Transverse colon (tissue), 4 donors: ENCODE measurements at regions not wholly inside any gene's neighbourhood (a gene's known extent, or its start where the extent isn't known, plus 50 kb on each side); places are given as distances from the start of the nearest gene placed in this dataset.
A peak's percentile ranks its signal among the peaks of the same experiment; 100 is the strongest.

Experiments
- DNase-seq: peaks from one replicate; pipeline ENCODE4 v3.0.0-alpha.2; 2019
- H3K27ac ChIP-seq, 4 donors: fragments of 200-600 bp; sonication (generic); 2 replicates each; pipeline ENCODE4 v1.5.1; 2016 to 2018; ENCODE audit warnings: inconsistent platforms in 4 of 4
- H3K27me3 ChIP-seq: fragments of 200-600 bp; sonication (generic); 2 replicates; pipeline ENCODE4 v1.5.1; 2017; ENCODE audit warnings: inconsistent platforms
- H3K36me3 ChIP-seq, 4 donors: fragments of 200-600 bp; sonication (generic); 2 replicates each; pipeline ENCODE4 v1.5.1; 2017 to 2019; ENCODE audit warnings: inconsistent platforms in 4 of 4
- H3K4me1 ChIP-seq, 4 donors: fragments of 200-600 bp; sonication (generic); 2 replicates each; pipeline ENCODE4 v1.5.1; 2017 to 2020; ENCODE audit warnings: inconsistent platforms in 4 of 4
- H3K4me3 ChIP-seq, 4 donors: fragments of 200-600 bp; sonication (generic); 1 replicate in 1 of 4; 2 replicates in 3 of 4; pipeline versions ENCODE4 v1.5.1 to v1.6.1; 2017 to 2019; ENCODE audit warnings: inconsistent platforms in 4 of 4
- H3K9me3 ChIP-seq, 2 donors: fragments of 200-600 bp; sonication (generic); 2 replicates each; pipeline ENCODE4 v1.5.1; 2017 to 2019; ENCODE audit warnings: inconsistent platforms in 2 of 2
- EP300 ChIP-seq: sonication (generic); formaldehyde crosslinking; IDR thresholded peaks from one replicate; pipeline ENCODE4 v1.6.1; 2017; ENCODE audit warnings: antibody characterized with exemption, low read depth
- POLR2A ChIP-seq: fragments of 450-650 bp; IDR thresholded peaks from one replicate; pipeline ENCODE4 v1.6.1; 2016; ENCODE audit warnings: antibody characterized with exemption, mild to moderate bottlenecking, moderate library complexity
- POLR2AphosphoS5 ChIP-seq, 3 donors: sonication (generic); formaldehyde crosslinking; IDR thresholded peaks; one replicate each; pipeline ENCODE4 v1.6.1; 2016; ENCODE audit warnings: antibody characterized with exemption in 3 of 3
- WGBS, 2 donors: methylation state at CpG; one replicate each; pipeline ENCODE4 v1.1.5; 2018; ENCODE audit warnings: low coverage in 1 of 2; 5-methylcytosine and 5-hydroxymethylcytosine counted together
- in situ Hi-C, 4 donors: fragments of 200-750 bp; cut with MboI; loops; one replicate each; pipeline versions ENCODE4 v1.15.0 to v1.15.1; 2017; ENCODE audit warnings: low sequenced_read_pairs in 3 of 4, low pct_ligation_motif_present in 1 of 4, low pct_unique_long_range_greater_than_20kb in 1 of 4
- intact Hi-C: fragments of 100-400 bp; cut with DNase I; formaldehyde crosslinking; loops from one replicate; pipeline ENCODE4 v1.15.1; 2023; ENCODE audit warnings: low total_unique reads
- TF ChIP-seq, protein P1 (sequence below), 5 experiments: fragments of 200-600 bp in 3 of 5; fragments of 450-650 bp in 2 of 5; sonication (generic) in 3 of 5; IDR thresholded peaks; 1 replicate in 2 of 5; 2 replicates in 3 of 5; pipeline ENCODE4 v1.5.1; 2016 to 2017; ENCODE audit warnings: antibody characterized with exemption in 5 of 5, inconsistent platforms in 3 of 5, mild to moderate bottlenecking in 2 of 5, moderate library complexity in 1 of 5

DNA sequence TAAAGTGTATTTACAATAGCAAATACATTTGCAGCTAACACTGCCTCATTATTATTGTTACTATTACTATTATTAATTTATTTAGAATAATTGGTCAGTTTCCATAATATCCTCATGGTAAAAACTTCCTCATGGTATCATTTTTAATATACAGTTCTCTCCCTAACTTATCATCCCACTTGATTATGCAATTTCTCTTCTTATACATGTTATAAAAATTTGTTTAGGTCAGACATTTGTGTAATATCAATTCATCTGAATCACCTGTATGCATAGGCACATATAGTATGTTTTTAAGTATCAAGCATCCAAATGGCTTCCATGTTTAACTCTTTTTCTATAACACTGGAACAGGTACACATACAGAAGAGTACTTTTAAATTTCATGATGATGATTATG is 210.8 kb upstream of the STARD13 start:
- DNase-seq, result no peak
- Histone ChIP-seq H3K36me3 (no peaks in the 10 kb centered on the region), H3K4me3 (no peak overlapping the region), H3K27ac (no peak overlapping the region), H3K27me3 (no peaks in the 10 kb centered on the region), H3K4me1 (peaks cover 0 to 2% (median 0%) of the 10 kb centered on the region in 4 donors), H3K9me3 (no peaks in the 10 kb centered on the region)
- TF ChIP-seq, protein P1, sequence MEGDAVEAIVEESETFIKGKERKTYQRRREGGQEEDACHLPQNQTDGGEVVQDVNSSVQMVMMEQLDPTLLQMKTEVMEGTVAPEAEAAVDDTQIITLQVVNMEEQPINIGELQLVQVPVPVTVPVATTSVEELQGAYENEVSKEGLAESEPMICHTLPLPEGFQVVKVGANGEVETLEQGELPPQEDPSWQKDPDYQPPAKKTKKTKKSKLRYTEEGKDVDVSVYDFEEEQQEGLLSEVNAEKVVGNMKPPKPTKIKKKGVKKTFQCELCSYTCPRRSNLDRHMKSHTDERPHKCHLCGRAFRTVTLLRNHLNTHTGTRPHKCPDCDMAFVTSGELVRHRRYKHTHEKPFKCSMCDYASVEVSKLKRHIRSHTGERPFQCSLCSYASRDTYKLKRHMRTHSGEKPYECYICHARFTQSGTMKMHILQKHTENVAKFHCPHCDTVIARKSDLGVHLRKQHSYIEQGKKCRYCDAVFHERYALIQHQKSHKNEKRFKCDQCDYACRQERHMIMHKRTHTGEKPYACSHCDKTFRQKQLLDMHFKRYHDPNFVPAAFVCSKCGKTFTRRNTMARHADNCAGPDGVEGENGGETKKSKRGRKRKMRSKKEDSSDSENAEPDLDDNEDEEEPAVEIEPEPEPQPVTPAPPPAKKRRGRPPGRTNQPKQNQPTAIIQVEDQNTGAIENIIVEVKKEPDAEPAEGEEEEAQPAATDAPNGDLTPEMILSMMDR (IDR thresholded peaks at IDR 0.05), result no peak
- TF ChIP-seq POLR2A, result no peak
- TF ChIP-seq POLR2AphosphoS5 (IDR thresholded peaks at IDR 0.05), result no peak
- TF ChIP-seq EP300, result no peak
- intact Hi-C loops (no loop called here), in situ Hi-C loops (no loop called here)

DNA sequence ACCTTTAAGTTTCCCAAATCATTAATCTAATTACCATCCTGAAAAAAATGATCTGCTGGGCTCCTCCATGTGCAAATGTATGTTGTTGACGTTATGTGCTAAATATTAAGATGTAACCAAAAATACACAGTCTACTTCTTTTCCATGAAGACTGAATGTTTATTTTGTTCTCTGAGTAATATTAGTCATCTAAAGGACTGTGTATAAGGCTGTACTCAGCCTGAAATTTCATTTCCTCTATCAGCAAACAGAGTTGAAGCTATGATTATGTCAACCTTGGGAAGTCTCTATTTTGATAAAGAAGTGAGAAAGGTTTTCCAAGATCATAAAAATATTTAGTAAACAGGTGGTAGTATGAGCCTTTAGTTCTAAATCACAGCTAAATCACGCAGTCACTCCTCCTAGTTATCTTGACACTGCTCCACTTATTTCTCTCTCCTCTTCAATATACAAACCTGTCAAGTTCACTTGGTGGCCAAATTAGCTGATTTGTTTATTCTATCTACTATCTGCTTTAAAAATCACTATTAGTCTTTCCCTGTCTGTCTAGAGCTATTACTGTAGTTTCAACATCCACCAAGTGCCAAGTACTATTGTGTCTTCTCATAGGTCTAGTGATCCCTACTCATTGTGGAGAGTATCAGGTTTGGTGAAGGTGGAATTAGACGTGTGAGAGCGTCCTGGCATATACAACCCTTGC is 211.7 kb upstream of the STARD13 start:
- H3K36me3 ChIP-seq, result no peaks in the 10 kb centered on the region
- WGBS, 2 donors, result 59 to 83% methylated on average over 3 to 4 of the region's 4 CpGs

DNA sequence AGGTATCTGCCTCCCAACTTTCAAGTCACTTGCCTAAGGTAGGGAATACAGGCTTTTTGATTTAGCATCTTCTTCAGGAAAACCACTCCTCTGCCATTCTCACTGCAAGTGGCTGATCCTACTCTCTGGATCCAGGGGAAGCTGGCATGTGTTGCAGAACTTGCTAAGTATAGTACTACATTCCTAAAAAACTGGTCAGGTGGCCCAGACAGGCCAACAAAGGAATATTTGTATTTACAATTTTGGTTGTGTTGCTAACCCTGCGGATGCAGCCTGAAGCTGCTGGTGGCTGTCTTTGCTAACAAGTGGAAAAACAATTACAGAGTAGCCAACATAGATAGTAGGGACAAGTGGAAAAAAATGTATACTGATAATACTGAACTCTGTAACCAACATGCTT is 222.5 kb upstream of the STARD13 start:
- DNase-seq, result no peak
- Histone ChIP-seq H3K36me3 (no peaks in the 10 kb centered on the region), H3K27ac (no peak overlapping the region), H3K4me1 (peaks cover 0 to 15% (median 6%) of the 10 kb centered on the region in 4 donors), H3K4me3 (no peak overlapping the region), H3K9me3 (no peaks in the 10 kb centered on the region), H3K27me3 (no peaks in the 10 kb centered on the region)
- TF ChIP-seq EP300, result no peak
- intact Hi-C loops (no loop called here), in situ Hi-C loops (no loop called here)
- 100% methylated on average over 1 of the region's 1 CpG for WGBS, 2 donors

More for the DNA sequence above, 211.7 kb upstream of the STARD13 start:
- no peak overlapping the region for H3K27ac ChIP-seq
- intact Hi-C loops (no loop called here), in situ Hi-C loops (no loop called here)
- H3K9me3 ChIP-seq, result no peaks in the 10 kb centered on the region
- no peak overlapping the region for H3K4me3 ChIP-seq
- no peak for TF ChIP-seq POLR2A
- no peak for TF ChIP-seq EP300
- TF ChIP-seq, protein P1 (IDR thresholded peaks at IDR 0.05), result no peak
- no peak for TF ChIP-seq POLR2AphosphoS5 (IDR thresholded peaks at IDR 0.05)
- no peaks in the 10 kb centered on the region for H3K27me3 ChIP-seq
- peaks cover 0 to 2% (median 0%) of the 10 kb centered on the region in 4 donors for H3K4me1 ChIP-seq
- no peak for DNase-seq

DNA sequence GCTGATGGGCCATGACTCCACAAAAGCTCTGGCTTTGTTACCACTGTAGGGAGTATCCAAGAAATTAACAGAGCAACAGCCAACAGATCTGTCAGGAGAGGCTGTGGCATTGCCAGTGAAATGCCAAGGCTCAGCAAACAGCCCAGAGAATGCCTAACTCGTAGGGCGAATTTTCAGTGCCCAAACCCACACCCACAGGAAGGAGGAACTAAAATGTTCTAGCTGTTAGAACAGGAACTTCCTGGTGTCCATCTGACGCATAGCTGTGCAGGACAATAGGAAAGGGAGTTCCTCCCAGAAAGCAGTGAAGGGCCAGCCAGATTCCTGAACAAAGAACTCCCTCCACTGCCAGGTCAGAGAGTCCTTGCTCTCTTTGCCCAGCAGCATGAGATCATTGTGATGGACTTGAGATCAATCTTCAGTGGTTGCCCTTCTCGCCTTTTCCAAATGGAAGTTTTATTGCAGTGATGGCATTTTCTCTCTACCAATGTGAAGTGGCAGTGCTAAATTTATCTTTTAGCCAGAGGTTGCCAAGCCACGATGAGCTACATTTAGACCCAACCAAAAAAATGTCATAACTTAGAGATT is 224.2 kb upstream of the STARD13 start:
- H3K4me3 ChIP-seq, result no peak overlapping the region
- intact Hi-C loops (no loop called here), in situ Hi-C loops (no loop called here)

More for the DNA sequence above, 224.2 kb upstream of the STARD13 start:
- TF ChIP-seq POLR2A (no peak), POLR2AphosphoS5 (IDR thresholded peaks at IDR 0.05) (peak; percentile 8 to 30 (median 24)), EP300 (no peak)
- TF ChIP-seq, protein P1 (IDR thresholded peaks at IDR 0.05), result no peak
- DNase-seq, result no peak
- 30 to 59% methylated on average over 2 to 5 of the region's 5 CpGs for WGBS, 2 donors
- Histone ChIP-seq H3K36me3 (no peaks in the 10 kb centered on the region), H3K27ac (peak overlapping the region; percentile 58 to 81 (median 76)), H3K27me3 (no peaks in the 10 kb centered on the region), H3K9me3 (no peaks in the 10 kb centered on the region), H3K4me1 (peaks cover 0 to 15% (median 6%) of the 10 kb centered on the region in 4 donors)
